CD4-positive, alpha-beta T cell (primary cell): ENCODE measurements at regions not wholly inside any gene's neighbourhood (a gene's known extent, or its start where the extent isn't known, plus 50 kb on each side); places are given as distances from the start of the nearest gene placed in this dataset.

Source experiments
- ATAC-seq: fragments of 200-7000 bp; cut with Tn5 transposase; one replicate; pipeline ENCODE4 v1.10.0; 2022; ENCODE audit warnings: mild to moderate bottlenecking; ENCODE audit not compliant: poor library complexity
- CTCF ChIA-PET: fragments of 350-600 bp; sonication (Branson Sonifier 250); formaldehyde crosslinking; loops from one replicate; lab custom pipeline; 2021; ENCODE audit warnings: antibody characterized with exemption, inconsistent platforms; lab: Charles Lee
- POLR2A ChIA-PET: fragments of 350-600 bp; sonication (Branson Sonifier 250); formaldehyde crosslinking; loops from one replicate; lab custom pipeline; 2021; ENCODE audit warnings: antibody characterized with exemption, inconsistent platforms; lab: Charles Lee
- DNase-seq, 14 experiments: peaks; one replicate each; pipeline ENCODE4 v3.0.0-alpha.2; 2013 to 2020; ENCODE audit warnings: mixed read lengths in 2 of 14
- H3K27ac ChIP-seq, 2 donors: one replicate each; pipeline versions ENCODE4 v1.5.1 to v1.7.0; 2013; ENCODE audit warnings: low read length in 2 of 2, low read depth in 1 of 2, mild to moderate bottlenecking in 1 of 2
- H3K27me3 ChIP-seq, 2 experiments: 1 replicate in 1 of 2; 2 replicates in 1 of 2; pipeline versions ENCODE4 v1.6.1 to v1.7.0; 2013; ENCODE audit warnings: low read length in 2 of 2, control low read depth in 1 of 2, mild to moderate bottlenecking in 1 of 2, moderate library complexity in 1 of 2; ENCODE audit not compliant: insufficient read depth in 2 of 2, control insufficient read depth in 1 of 2
- H3K36me3 ChIP-seq: one replicate; pipeline ENCODE4 v1.6.1; 2013; ENCODE audit warnings: low read length, control low read depth; ENCODE audit not compliant: insufficient read depth
- H3K4me1 ChIP-seq: one replicate; pipeline ENCODE4 v1.6.1; 2013; ENCODE audit warnings: low read length, control low read depth; ENCODE audit not compliant: insufficient read depth
- H3K4me3 ChIP-seq: one replicate; pipeline ENCODE4 v1.5.1; 2013; ENCODE audit warnings: mild to moderate bottlenecking, low read length, moderate library complexity
- H3K9me3 ChIP-seq, 2 experiments: 1 replicate in 1 of 2; 2 replicates in 1 of 2; pipeline versions ENCODE4 v1.6.1 to v1.7.0; 2013; ENCODE audit warnings: low read length in 2 of 2, mild to moderate bottlenecking in 2 of 2, control low read depth in 1 of 2, moderate library complexity in 1 of 2; ENCODE audit not compliant: control insufficient read depth in 1 of 2, insufficient read depth in 1 of 2
- H3K27ac Mint-ChIP-seq: one replicate; pipeline ENCODE4 v1.8.0; 2020; ENCODE audit warnings: mixed read lengths
- H3K27me3 Mint-ChIP-seq: one replicate; pipeline ENCODE4 v1.8.0; 2021; ENCODE audit warnings: mixed read lengths
- H3K36me3 Mint-ChIP-seq: one replicate; pipeline ENCODE4 v1.8.0; 2021; ENCODE audit warnings: low read depth, mixed read lengths
- H3K4me1 Mint-ChIP-seq: one replicate; pipeline ENCODE4 v1.8.0; 2021; ENCODE audit warnings: low read depth, mixed read lengths
- H3K4me3 Mint-ChIP-seq: one replicate; pipeline ENCODE4 v1.8.0; 2020; ENCODE audit warnings: mild to moderate bottlenecking, mixed read lengths
- H3K9me3 Mint-ChIP-seq: one replicate; pipeline ENCODE4 v1.8.0; 2020; ENCODE audit warnings: mixed read lengths
- intact Hi-C, 2 experiments: fragments of 100-400 bp; cut with DNase I in 1 of 2; cut with micrococcal nuclease in 1 of 2; formaldehyde crosslinking; loops; one replicate each; pipeline versions ENCODE4 v1.15.1 to v1.9.0; 2023 to 2025; cut with DNase I, micrococcal nuclease
- TF ChIP-seq, protein P1 (sequence below): fragments of 200-600 bp; IDR thresholded peaks from one replicate; pipeline ENCODE4 v1.8.0; 2022; ENCODE audit warnings: antibody characterized with exemption, mild to moderate bottlenecking

DNA sequence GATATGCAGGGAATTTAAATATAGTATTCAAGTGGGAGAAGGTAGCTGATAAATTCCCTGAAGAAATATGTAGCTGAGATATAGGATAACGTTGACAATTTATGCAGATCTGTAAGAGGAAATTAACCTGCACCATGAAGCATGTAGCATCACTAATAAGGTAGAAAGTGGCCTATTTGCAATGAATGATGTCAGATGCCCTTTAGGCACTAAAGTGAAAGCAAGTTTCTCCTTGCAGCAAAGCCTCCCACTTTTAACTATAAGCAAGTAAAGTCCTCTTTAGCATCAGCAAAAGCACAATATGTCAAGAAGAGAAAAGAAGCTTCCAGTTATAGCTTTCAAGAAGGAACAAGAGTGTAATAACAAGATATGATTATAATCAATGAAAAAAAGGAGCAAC, 102.5 kb upstream of the SLITRK1 start:
- Mint-ChIP-seq H3K36me3 (no peaks in the 10 kb centered on the region), H3K9me3 (no peaks in the 10 kb centered on the region), H3K27ac (no peak overlapping the region), H3K4me1 (no peaks in the 10 kb centered on the region), H3K27me3 (no peaks in the 10 kb centered on the region), H3K4me3 (no peak overlapping the region)
- H3K9me3 ChIP-seq = peaks cover 0 to 4% of the 10 kb centered on the region in 2 experiments
- no peak overlapping the region for H3K4me3 ChIP-seq
- ChIA-PET CTCF (no interaction called here), POLR2A (interaction anchor here (1.0 kb wide), 1 partner anchor 10 kb away, joined by 3 read pairs; no protein-coding TSS in a partner anchor)
- H3K4me1 ChIP-seq = no peaks in the 10 kb centered on the region
- intact Hi-C loops = no loop called here
- TF ChIP-seq, protein P1, sequence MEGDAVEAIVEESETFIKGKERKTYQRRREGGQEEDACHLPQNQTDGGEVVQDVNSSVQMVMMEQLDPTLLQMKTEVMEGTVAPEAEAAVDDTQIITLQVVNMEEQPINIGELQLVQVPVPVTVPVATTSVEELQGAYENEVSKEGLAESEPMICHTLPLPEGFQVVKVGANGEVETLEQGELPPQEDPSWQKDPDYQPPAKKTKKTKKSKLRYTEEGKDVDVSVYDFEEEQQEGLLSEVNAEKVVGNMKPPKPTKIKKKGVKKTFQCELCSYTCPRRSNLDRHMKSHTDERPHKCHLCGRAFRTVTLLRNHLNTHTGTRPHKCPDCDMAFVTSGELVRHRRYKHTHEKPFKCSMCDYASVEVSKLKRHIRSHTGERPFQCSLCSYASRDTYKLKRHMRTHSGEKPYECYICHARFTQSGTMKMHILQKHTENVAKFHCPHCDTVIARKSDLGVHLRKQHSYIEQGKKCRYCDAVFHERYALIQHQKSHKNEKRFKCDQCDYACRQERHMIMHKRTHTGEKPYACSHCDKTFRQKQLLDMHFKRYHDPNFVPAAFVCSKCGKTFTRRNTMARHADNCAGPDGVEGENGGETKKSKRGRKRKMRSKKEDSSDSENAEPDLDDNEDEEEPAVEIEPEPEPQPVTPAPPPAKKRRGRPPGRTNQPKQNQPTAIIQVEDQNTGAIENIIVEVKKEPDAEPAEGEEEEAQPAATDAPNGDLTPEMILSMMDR = no peak
- DNase-seq (no peak), ATAC-seq (no peak)
- H3K27ac ChIP-seq = no peak overlapping the region
- H3K36me3 ChIP-seq = no peaks in the 10 kb centered on the region
- no peaks in the 10 kb centered on the region for H3K27me3 ChIP-seq

DNA sequence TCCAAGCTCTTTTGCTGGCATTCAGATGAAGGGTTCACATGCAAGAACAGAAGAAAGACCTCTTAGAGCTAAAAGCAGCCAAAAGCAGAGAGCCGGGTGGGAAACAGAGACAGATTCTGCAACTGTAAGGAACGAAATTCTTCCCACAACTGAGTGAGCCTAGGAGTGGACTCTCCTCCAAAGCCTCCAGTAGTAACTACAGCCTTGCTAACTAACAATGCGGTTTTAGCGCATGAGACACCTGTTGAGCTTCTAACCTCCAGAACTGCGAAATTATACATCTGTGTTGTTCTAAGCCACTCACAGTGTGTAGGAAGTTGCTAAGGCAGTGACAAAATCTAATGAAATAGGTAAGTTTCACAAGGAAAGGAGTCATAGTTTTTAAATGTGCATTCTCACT, 98.1 kb upstream of the SLITRK1 start:
- H3K9me3 ChIP-seq = peaks cover 0 to 4% of the 10 kb centered on the region in 2 experiments
- no peaks in the 10 kb centered on the region for H3K9me3 Mint-ChIP-seq
- no peak overlapping the region for H3K27ac Mint-ChIP-seq
- no peaks in the 10 kb centered on the region for H3K4me1 ChIP-seq
- peaks cover 6% of the 10 kb centered on the region for H3K4me1 Mint-ChIP-seq
- intact Hi-C loops = no loop called here
- no peaks in the 10 kb centered on the region for H3K36me3 Mint-ChIP-seq
- H3K27me3 ChIP-seq = no peaks in the 10 kb centered on the region
- TF ChIP-seq, protein P1 = no peak
- CTCF ChIA-PET = no interaction called here
- H3K4me3 ChIP-seq = no peak overlapping the region
- H3K4me3 Mint-ChIP-seq = no peak overlapping the region
- no peaks in the 10 kb centered on the region for H3K27me3 Mint-ChIP-seq
- no peak for ATAC-seq
- H3K27ac ChIP-seq = no peak overlapping the region
- POLR2A ChIA-PET = no interaction called here
- no peaks in the 10 kb centered on the region for H3K36me3 ChIP-seq
- DNase-seq = no peak

DNA sequence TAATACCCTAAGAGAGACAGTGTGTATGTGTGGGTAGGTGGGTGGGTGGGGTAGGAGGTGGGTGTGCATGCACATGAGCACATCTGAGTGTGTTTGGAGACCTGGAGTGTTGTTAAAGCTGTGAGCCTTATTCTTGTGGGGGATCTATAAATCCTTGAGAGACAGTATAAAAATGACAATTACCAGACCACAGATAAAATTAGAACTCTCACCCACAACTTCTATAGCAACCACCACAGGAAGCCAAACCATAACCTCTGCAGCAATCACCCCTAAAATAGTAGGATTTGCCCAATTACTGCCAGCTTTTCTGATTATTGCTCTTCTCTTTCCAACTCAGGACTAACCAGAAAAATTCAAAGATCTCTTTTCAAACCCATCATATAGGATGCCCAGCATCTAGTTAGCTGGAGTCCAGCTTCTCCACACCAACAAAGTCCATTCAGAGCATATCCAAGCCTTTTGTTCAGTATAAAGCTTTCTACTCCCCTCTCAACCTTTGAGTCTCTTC, 93.4 kb upstream of the SLITRK1 start:
- ChIA-PET CTCF (no interaction called here), POLR2A (no interaction called here)
- Histone ChIP-seq H3K27me3 (no peaks in the 10 kb centered on the region), H3K36me3 (no peaks in the 10 kb centered on the region), H3K9me3 (no peaks in the 10 kb centered on the region), H3K27ac (no peak overlapping the region), H3K4me3 (no peak overlapping the region), H3K4me1 (no peaks in the 10 kb centered on the region)
- ATAC-seq (no peak), DNase-seq (peak in 1 of 14 experiments; percentile 30)
- Mint-ChIP-seq H3K9me3 (no peaks in the 10 kb centered on the region), H3K4me3 (no peak overlapping the region), H3K36me3 (no peaks in the 10 kb centered on the region), H3K4me1 (peaks cover 6% of the 10 kb centered on the region), H3K27ac (no peak overlapping the region), H3K27me3 (no peaks in the 10 kb centered on the region)
- TF ChIP-seq, protein P1 = no peak
- intact Hi-C loops = no loop called here
